ENCODE measurements at regions not wholly inside any gene's neighbourhood (a gene's known extent, or its start where the extent isn't known, plus 50 kb on each side); places are given as distances from the start of the nearest gene placed in this dataset.

DNA sequence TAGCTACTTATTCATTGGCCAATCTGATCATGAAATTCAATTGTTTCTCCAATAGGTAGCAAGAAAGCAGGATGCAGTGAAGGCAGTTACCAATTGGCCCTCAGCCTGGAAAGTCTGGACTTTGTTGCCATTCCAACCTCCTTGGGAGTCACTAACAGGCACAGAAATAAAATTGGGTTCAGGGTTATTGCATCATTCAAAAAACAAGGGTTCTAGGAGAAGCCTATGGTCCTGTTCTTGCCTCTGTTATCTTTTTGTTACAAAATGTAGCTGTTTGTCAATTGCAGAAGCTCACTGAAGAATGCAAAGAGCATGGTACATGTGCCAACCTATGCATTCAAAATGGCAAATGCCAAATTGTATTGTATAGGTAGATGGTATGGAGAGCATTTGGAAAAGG, 51.0 kb upstream of the CCNG1 start:
- H3K9me3 ChIP-seq = peaks cover 0 to 10% of the 10 kb centered on the region in 2 donors
- no peaks in the 10 kb centered on the region for H3K4me1 ChIP-seq
- TF ChIP-seq CTCF (IDR thresholded peaks at IDR 0.05) = no peak
- no peaks in the 10 kb centered on the region for H3K36me3 ChIP-seq
- no peak overlapping the region for H3K27ac ChIP-seq
- no peak overlapping the region for H3K4me3 ChIP-seq
- no peak for DNase-seq (ENCODE audit: low spot score)
- no peaks in the 10 kb centered on the region for H3K27me3 ChIP-seq

GRCh38 chr5:163387589-163388343, 49.6 kb upstream of the CCNG1 start:
- Histone ChIP-seq H3K27me3 (no peaks in the 10 kb centered on the region), H3K4me1 (no peaks in the 10 kb centered on the region), H3K36me3 (no peaks in the 10 kb centered on the region), H3K27ac (no peak overlapping the region), H3K9me3 (peaks cover 0 to 10% of the 10 kb centered on the region in 2 donors), H3K4me3 (no peak overlapping the region)
- no peak for DNase-seq (ENCODE audit: low spot score)
- no peak for TF ChIP-seq CTCF (IDR thresholded peaks at IDR 0.05)
